Breast epithelium (tissue), 4 donors: ENCODE measurements at regions not wholly inside any gene's neighbourhood (a gene's known extent, or its start where the extent isn't known, plus 50 kb on each side); places are given as distances from the start of the nearest gene placed in this dataset.

Experiments
- DNase-seq, 2 donors: peaks; one replicate each; pipeline ENCODE4 v3.0.0-alpha.2; 2019; ENCODE audit warnings: low spot score in 2 of 2
- H3K27ac ChIP-seq, 2 donors: fragments of 200-600 bp; sonication (generic) in 1 of 2; one replicate each; pipeline ENCODE4 v1.5.1; 2016 to 2019; ENCODE audit warnings: mild to moderate bottlenecking in 1 of 2
- H3K27me3 ChIP-seq, 2 donors: fragments of 200-600 bp; sonication (generic) in 1 of 2; one replicate each; pipeline versions ENCODE4 v1.5.1 to v1.6.0; 2017 to 2019; ENCODE audit warnings: control low read depth in 1 of 2, mild to moderate bottlenecking in 1 of 2
- H3K36me3 ChIP-seq: fragments of 200-600 bp; one replicate; pipeline ENCODE4 v1.5.1; 2019
- H3K4me1 ChIP-seq, 2 donors: fragments of 200-600 bp; sonication (generic); one replicate each; pipeline ENCODE4 v1.5.1; 2016 to 2019; ENCODE audit warnings: control low read depth in 1 of 2
- H3K4me3 ChIP-seq, 3 donors: fragments of 200-600 bp; sonication (generic); 1 replicate in 2 of 3; 2 replicates in 1 of 3; pipeline ENCODE4 v1.5.1; 2016 to 2019; ENCODE audit warnings: mild to moderate bottlenecking in 3 of 3, moderate library complexity in 2 of 3
- H3K9me3 ChIP-seq, 2 donors: fragments of 200-600 bp; sonication (generic) in 1 of 2; one replicate each; pipeline ENCODE4 v1.5.1; 2016 to 2019; ENCODE audit warnings: control low read depth in 1 of 2
- CTCF ChIP-seq, 3 donors: fragments of 450-650 bp; IDR thresholded peaks; one replicate each; pipeline ENCODE4 v1.5.1; 2016 to 2017; ENCODE audit warnings: antibody characterized with exemption in 3 of 3, mild to moderate bottlenecking in 3 of 3, moderate library complexity in 3 of 3
- POLR2A ChIP-seq: fragments of 450-650 bp; IDR thresholded peaks from one replicate; pipeline ENCODE4 v1.6.1; 2016; ENCODE audit warnings: antibody characterized with exemption, mild to moderate bottlenecking, moderate library complexity
- POLR2AphosphoS5 ChIP-seq, 3 donors: sonication (generic); formaldehyde crosslinking; IDR thresholded peaks; one replicate each; pipeline ENCODE4 v1.6.1; 2017; ENCODE audit warnings: antibody characterized with exemption in 3 of 3
- intact Hi-C: fragments of 100-400 bp; cut with DNase I; formaldehyde crosslinking; loops from one replicate; pipeline ENCODE4 v1.15.1; 2023; ENCODE audit warnings: low total_unique reads

GRCh38 chr3:182603501-182603900 lies 189.8 kb upstream of the ATP11B start:
- H3K27me3 ChIP-seq = no peaks in the 10 kb centered on the region
- H3K9me3 ChIP-seq = no peaks in the 10 kb centered on the region
- no peak overlapping the region for H3K4me3 ChIP-seq
- DNase-seq = no peak
- no peaks in the 10 kb centered on the region for H3K4me1 ChIP-seq
- no peak overlapping the region for H3K27ac ChIP-seq
- no peak for TF ChIP-seq POLR2A
- no peak for TF ChIP-seq POLR2AphosphoS5 (IDR thresholded peaks at IDR 0.05)
- no peak for TF ChIP-seq CTCF (IDR thresholded peaks at IDR 0.05)
- intact Hi-C loops = no loop called here
- no peaks in the 10 kb centered on the region for H3K36me3 ChIP-seq

DNA sequence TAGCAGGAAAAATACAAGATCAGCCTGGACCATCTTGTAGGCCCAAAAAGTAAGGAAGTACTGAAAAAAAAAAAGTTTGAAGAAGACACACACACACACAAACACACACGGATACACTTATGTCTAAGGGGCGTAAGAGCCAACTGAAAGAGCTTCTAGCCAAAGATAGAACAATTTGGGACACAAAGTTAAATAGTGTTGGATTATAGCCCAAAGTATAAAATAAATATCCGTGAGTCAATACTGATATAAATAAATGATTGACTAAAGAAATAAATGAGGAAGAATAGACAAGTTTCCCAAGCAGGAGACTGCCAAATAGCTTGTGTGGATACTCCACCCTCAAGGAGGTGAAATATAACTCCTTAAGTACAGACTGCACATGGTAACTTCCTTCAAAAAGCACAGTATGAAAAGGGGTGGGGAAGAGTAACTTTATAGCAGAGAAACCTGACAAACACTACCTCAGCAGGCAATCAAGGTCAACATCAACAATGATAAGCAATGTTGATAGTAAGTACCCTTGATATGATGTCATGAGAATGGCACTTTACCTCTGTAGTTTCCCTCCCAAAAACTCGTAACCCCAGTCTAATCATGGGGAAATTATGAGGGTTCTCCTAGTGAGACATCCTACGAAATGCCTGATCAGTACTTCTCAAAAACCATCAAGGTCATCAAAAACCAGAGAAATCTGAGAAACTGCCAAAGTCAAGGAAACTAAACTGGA lies 187.3 kb upstream of the ATP11B start:
- Histone ChIP-seq H3K4me1 (no peaks in the 10 kb centered on the region), H3K27ac (no peak overlapping the region), H3K36me3 (no peaks in the 10 kb centered on the region), H3K27me3 (no peaks in the 10 kb centered on the region), H3K9me3 (no peaks in the 10 kb centered on the region), H3K4me3 (no peak overlapping the region)
- TF ChIP-seq CTCF (IDR thresholded peaks at IDR 0.05) = no peak
- TF ChIP-seq POLR2AphosphoS5 (IDR thresholded peaks at IDR 0.05) = no peak
- TF ChIP-seq POLR2A = no peak
- DNase-seq = no peak
- intact Hi-C loops = no loop called here

DNA sequence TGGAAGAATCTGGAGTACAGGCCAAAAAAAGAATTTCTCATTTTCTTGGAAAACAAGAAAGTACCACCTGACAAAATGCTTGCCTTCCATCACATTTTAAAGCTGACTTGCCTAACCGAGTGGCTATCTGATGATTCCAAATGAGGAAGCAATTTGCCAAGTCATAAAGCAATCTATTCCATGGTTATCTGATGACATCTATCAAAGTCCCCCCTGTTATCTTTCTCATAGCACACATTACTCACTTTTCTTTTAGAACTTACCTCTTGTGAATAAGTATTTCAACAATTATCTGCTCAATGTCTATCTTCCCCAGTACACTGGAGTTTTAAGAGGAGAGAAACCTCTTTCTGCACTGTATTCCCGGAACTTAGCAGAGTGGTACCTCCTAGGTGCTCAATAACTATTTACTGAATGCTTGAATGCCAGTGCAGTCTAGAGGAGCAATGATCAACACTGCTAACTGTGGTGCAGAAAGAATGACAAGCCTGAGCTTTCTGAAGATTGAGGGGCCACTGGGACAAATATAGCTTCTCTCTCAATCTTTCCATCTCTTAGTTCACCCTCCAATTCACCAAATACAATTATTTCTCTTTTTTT lies 186.3 kb upstream of the ATP11B start:
- Histone ChIP-seq H3K9me3 (no peaks in the 10 kb centered on the region), H3K36me3 (no peaks in the 10 kb centered on the region), H3K27ac (no peak overlapping the region), H3K27me3 (no peaks in the 10 kb centered on the region), H3K4me1 (no peaks in the 10 kb centered on the region), H3K4me3 (no peak overlapping the region)
- intact Hi-C loops = no loop called here
- TF ChIP-seq POLR2AphosphoS5 (IDR thresholded peaks at IDR 0.05) (no peak), CTCF (IDR thresholded peaks at IDR 0.05) (no peak), POLR2A (no peak)
- DNase-seq = no peak

- Histone ChIP-seq H3K4me3 (no peak overlapping the region), H3K36me3 (no peaks in the 10 kb centered on the region), H3K4me1 (no peaks in the 10 kb centered on the region), H3K27ac (no peak overlapping the region), H3K9me3 (no peaks in the 10 kb centered on the region), H3K27me3 (no peaks in the 10 kb centered on the region)
- intact Hi-C loops = no loop called here
- TF ChIP-seq POLR2AphosphoS5 (IDR thresholded peaks at IDR 0.05) (no peak), CTCF (IDR thresholded peaks at IDR 0.05) (no peak), POLR2A (no peak)
- DNase-seq = no peak
These were observed 184.5 kb upstream of the ATP11B start for GRCh38 chr3:182608832-182609231.

DNA sequence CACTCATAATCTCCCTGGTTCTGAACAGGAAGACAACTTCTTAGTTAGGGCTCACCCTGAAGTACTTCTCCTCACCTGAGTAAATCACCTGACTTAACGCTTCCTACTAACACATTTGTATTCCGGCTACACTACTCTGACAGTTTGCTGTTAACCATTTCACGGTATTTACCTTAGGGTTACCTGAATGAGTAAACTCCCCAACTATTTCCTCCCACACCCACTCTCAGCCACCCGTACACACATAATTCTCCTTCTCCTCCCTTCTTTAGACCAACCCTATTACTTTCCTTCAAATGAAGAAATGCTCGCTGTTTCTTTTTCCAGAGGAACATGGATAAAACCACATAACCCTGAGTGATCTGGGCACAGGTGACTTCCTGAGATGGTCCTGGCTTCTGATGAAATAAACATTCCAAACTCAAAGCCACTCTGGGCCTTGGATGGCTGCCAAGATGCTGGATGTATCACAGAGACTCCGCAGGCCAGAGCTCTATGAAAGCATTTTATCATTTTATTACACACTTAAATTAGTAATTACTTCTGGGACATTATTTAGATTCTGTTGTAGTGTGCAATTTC lies 183.6 kb upstream of the ATP11B start:
- peak in 1 of 2 donors; percentile 25 for DNase-seq

More for the DNA sequence above, 183.6 kb upstream of the ATP11B start:
- no peaks in the 10 kb centered on the region for H3K4me1 ChIP-seq
- H3K27me3 ChIP-seq = no peaks in the 10 kb centered on the region
- no peak overlapping the region for H3K4me3 ChIP-seq
- no peaks in the 10 kb centered on the region for H3K36me3 ChIP-seq
- TF ChIP-seq POLR2AphosphoS5 (IDR thresholded peaks at IDR 0.05) = no peak
- TF ChIP-seq CTCF (IDR thresholded peaks at IDR 0.05) = no peak
- no peak for TF ChIP-seq POLR2A
- no peaks in the 10 kb centered on the region for H3K9me3 ChIP-seq
- intact Hi-C loops = no loop called here
- H3K27ac ChIP-seq = no peak overlapping the region
